BLaER1 (cell line): ENCODE measurements at regions not wholly inside any gene's neighbourhood (a gene's known extent, or its start where the extent isn't known, plus 50 kb on each side); places are given as distances from the start of the nearest gene placed in this dataset.
"Not testable (repeated sequence)": the region's sequence is repeated elsewhere in the genome, so short reads cannot be mapped to it uniquely, and the experiment has no call there.

Experiments
- H3K27ac ChIP-seq: shearing (Covaris generic); formaldehyde crosslinking; 2 replicates; pipeline ENCODE4 v1.8.1; 2022
- H3K27me3 ChIP-seq: shearing (Covaris generic); formaldehyde crosslinking; 2 replicates; pipeline ENCODE4 v1.8.1; 2022
- H3K36me3 ChIP-seq: shearing (Covaris generic); formaldehyde crosslinking; 2 replicates; pipeline ENCODE4 v1.8.1; 2022
- H3K4me1 ChIP-seq: shearing (Covaris generic); formaldehyde crosslinking; 2 replicates; pipeline ENCODE4 v1.8.1; 2022
- H3K4me2 ChIP-seq: shearing (Covaris generic); formaldehyde crosslinking; 2 replicates; pipeline ENCODE4 v1.8.1; 2022
- H3K4me3 ChIP-seq: shearing (Covaris generic); formaldehyde crosslinking; 2 replicates; pipeline ENCODE4 v1.8.1; 2022
- H3K9ac ChIP-seq: shearing (Covaris generic); formaldehyde crosslinking; 2 replicates; pipeline ENCODE4 v1.8.1; 2022
- H3K9me3 ChIP-seq: shearing (Covaris generic); formaldehyde crosslinking; 2 replicates; pipeline ENCODE4 v1.8.1; 2022
- H4K20me1 ChIP-seq: shearing (Covaris generic); formaldehyde crosslinking; 2 replicates; pipeline ENCODE4 v1.8.1; 2022
- Cebpa-rat ChIP-seq: shearing (Covaris generic); IDR thresholded peaks from 2 replicates; pipeline ENCODE4 v1.8.1; 2022

DNA sequence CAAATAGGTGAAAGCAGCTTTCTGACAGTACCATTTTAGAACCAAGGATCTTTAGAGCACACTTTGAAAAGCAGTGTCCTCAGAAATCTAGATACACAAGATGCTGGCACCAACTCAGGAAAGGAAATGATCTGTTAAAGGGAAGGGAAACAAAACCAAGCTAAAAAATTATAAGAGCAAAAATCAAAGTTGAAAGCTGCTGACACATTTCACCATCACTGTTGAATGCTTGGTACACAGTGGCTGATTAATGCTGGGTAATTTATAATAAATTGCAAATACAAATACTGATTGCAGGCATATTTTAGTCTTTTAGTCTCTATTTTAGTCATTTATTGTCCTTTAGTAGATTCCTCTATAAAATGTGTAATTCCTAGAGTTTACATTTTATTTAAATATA lies 1540.1 kb upstream of the PCDH10 start:
- no peak for TF ChIP-seq Cebpa-rat
- no peaks in the 10 kb centered on the region for H4K20me1 ChIP-seq
- H3K9ac ChIP-seq = no peak overlapping the region
- no peak overlapping the region for H3K4me3 ChIP-seq
- H3K36me3 ChIP-seq = no peaks in the 10 kb centered on the region
- no peaks in the 10 kb centered on the region for H3K27me3 ChIP-seq
- no peaks in the 10 kb centered on the region for H3K9me3 ChIP-seq
- no peak overlapping the region for H3K4me2 ChIP-seq
- no peaks in the 10 kb centered on the region for H3K4me1 ChIP-seq
- no peak overlapping the region for H3K27ac ChIP-seq

DNA sequence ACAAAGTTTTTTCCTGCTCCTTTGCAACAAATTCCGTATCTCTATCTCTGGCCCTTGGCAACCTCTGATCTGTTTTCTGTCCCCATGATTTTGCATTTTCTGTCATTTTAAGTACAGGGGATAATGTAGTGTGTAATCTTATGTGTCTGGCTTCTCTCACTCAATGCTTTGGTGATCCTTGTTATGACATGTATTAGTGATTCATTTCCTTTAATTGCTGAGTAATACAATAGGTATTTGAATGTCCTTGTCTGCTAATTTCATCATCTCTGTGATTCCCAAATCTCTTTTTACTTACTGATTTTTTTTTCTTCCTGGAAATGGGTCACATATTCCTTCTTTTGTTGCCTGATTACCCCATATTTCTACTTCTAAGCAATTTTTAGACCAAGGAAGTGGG lies 1538.6 kb upstream of the PCDH10 start:
- H3K9me3 ChIP-seq, H3K27ac ChIP-seq, H4K20me1 ChIP-seq, H3K4me3 ChIP-seq, H3K4me1 ChIP-seq, H3K4me2 ChIP-seq, H3K9ac ChIP-seq, H3K36me3 ChIP-seq, H3K27me3 ChIP-seq: not testable (repeated sequence)

DNA sequence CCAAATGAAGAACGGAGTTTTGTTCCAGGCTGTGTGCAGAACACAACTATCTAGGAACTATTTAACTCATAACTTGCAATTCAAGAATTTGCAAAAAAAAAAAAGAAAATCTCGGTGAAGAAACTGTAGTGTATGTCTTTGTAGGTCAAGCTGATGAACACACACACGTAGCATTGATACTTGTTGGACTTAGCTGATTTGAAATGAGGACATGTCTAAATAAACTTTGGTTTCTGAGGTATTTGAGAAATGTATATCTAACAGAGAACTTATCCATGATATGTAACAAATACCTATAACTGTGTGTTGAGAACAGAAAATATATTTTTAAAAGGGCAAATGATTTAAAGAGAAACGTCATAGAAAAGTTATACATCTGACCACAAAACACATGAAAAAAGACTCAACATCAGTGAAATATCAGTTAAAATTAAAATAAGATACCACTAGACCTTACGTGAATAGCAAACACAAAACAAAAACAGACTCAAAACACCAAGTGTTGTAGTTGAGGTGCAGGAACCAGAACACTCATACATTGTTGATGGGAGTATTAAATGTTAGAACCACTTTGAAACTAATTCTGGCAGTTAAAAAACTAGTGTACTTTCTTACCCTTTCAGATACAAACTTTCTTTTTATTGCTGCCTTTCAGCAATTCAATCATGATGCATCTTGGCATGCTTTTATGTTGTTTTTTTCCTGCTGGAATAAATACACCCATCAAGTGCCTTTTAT lies 1535.8 kb upstream of the PCDH10 start:
- Histone ChIP-seq H3K27ac (no peak overlapping the region), H4K20me1 (no peaks in the 10 kb centered on the region), H3K4me2 (no peak overlapping the region), H3K9me3 (no peaks in the 10 kb centered on the region), H3K36me3 (no peaks in the 10 kb centered on the region), H3K9ac (no peak overlapping the region), H3K27me3 (no peaks in the 10 kb centered on the region), H3K4me3 (no peak overlapping the region), H3K4me1 (no peaks in the 10 kb centered on the region)
- no peak for TF ChIP-seq Cebpa-rat

DNA sequence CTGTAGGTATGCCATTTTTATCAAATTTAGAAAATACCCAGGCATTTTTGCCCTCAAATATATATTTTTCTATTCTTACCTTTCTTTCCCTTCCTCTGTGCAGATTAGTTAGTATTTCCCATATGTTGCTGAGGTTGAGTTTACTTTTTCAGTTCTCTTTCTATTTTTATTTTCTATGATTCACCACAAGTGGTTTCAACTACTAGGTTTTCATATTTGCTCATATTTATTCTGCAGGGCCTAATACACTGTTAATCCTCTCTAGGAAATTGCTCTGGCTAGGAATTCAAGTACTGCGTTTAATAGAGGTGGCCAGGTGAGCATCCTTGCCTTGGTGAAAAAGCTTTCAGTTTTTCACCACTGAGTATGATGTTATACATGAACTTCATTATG lies 1535.3 kb upstream of the PCDH10 start:
- no peak overlapping the region for H3K27ac ChIP-seq
- no peaks in the 10 kb centered on the region for H4K20me1 ChIP-seq
- no peak overlapping the region for H3K4me3 ChIP-seq
- no peaks in the 10 kb centered on the region for H3K4me1 ChIP-seq
- no peaks in the 10 kb centered on the region for H3K27me3 ChIP-seq
- no peak for TF ChIP-seq Cebpa-rat
- no peaks in the 10 kb centered on the region for H3K36me3 ChIP-seq
- H3K9ac ChIP-seq = no peak overlapping the region
- no peaks in the 10 kb centered on the region for H3K9me3 ChIP-seq
- no peak overlapping the region for H3K4me2 ChIP-seq

DNA sequence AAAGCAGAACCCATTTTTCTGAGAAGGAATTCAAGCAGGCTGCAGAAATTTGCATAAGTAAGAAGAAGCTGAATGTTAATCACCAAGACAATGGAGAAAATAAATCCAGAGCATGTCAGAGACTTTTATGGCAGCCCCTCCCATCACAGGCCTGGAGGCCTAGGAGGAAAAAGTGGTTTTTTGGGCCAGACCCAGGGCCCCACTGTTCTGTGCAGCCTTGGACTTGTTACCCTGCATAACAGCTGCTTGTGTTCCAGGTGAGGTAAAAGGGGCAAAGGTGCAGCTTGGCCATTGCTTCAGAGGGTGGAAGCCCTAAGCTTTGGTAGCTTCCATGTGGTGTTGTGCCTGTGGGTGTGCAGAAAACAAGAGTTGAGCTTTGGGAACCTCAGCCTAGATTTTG lies 1516.2 kb upstream of the PCDH10 start:
- Histone ChIP-seq H3K4me1 (no peaks in the 10 kb centered on the region), H3K9me3 (peaks cover 18% of the 10 kb centered on the region), H3K36me3 (no peaks in the 10 kb centered on the region), H3K9ac (no peak overlapping the region), H3K27me3 (no peaks in the 10 kb centered on the region), H3K4me3 (no peak overlapping the region), H4K20me1 (no peaks in the 10 kb centered on the region), H3K27ac (no peak overlapping the region), H3K4me2 (no peak overlapping the region)
- TF ChIP-seq Cebpa-rat = no peak

DNA sequence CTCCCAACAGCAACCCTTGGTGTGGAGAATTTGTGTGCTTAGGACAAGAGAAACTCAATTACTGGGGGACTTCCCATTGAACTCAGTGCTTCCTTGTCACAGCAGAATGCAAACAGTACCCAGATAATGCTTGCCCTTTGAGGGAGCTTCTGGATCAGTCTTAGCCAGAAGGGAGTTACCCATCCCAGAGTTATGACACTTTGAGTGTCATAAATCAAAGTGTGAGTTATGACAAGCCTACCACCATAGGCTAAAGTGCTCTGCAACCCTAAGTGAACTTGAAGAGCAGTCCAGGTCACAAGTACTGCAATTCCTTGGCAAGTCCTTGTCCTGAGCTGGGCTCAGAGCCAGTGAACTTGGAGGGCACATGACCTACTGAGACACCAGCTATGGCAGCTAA lies 1513.9 kb upstream of the PCDH10 start:
- H3K4me2 ChIP-seq = no peak overlapping the region
- H3K4me3 ChIP-seq = no peak overlapping the region
- H3K27ac ChIP-seq = no peak overlapping the region
- no peaks in the 10 kb centered on the region for H3K4me1 ChIP-seq
- no peaks in the 10 kb centered on the region for H3K36me3 ChIP-seq
- H3K27me3 ChIP-seq = no peaks in the 10 kb centered on the region
- H3K9me3 ChIP-seq = peaks cover 18% of the 10 kb centered on the region
- no peak for TF ChIP-seq Cebpa-rat
- H3K9ac ChIP-seq = no peak overlapping the region
- H4K20me1 ChIP-seq = no peaks in the 10 kb centered on the region

DNA sequence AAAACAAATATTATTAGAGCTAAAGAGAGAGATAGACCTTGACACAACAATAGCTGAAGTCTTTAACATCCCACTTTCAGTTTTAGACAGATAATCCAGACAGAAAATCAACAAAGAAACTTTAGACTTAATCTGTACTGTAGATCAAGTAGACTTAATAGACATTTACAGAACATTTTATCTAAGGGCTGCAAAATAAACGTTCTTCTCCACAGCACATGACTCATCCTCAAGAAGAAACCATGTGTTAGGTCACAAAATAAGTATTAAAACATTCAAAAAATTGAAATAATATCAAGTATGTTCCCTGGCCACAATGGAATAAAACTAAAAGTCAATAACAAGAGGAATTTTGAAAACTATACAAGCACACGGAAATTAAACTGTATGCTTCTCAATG lies 1510.3 kb upstream of the PCDH10 start:
- Histone ChIP-seq H3K4me2 (no peak overlapping the region), H3K27ac (no peak overlapping the region), H3K9me3 (peaks cover 6% of the 10 kb centered on the region; the same call in 1 of the 2 replicates), H3K27me3 (no peaks in the 10 kb centered on the region), H3K4me3 (no peak overlapping the region), H4K20me1 (no peaks in the 10 kb centered on the region), H3K4me1 (no peaks in the 10 kb centered on the region), H3K36me3 (no peaks in the 10 kb centered on the region), H3K9ac (no peak overlapping the region)
- no peak for TF ChIP-seq Cebpa-rat

DNA sequence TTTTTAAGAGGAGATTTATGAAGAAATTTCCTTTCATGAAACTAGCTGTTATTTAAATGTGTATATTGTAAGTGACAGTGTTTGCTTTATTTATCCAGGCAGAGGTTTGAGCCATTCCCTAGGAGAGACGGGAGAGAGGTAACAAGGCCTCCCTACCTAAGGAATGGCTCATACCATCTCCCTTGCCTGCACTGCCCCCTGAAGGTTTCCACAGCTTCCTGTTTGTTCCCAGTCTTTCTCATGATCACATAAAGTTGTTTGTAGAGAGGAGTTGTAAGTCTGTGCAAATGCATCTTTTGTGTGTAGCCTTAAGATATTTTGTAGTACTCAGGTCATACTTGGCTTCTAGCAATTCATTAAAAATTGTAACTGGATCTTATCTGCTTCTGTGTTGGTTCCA lies 1504.5 kb upstream of the PCDH10 start:
- Histone ChIP-seq H4K20me1 (no peaks in the 10 kb centered on the region), H3K4me3 (no peak overlapping the region), H3K27ac (no peak overlapping the region), H3K9me3 (no peaks in the 10 kb centered on the region), H3K36me3 (no peaks in the 10 kb centered on the region), H3K4me1 (no peaks in the 10 kb centered on the region), H3K27me3 (no peaks in the 10 kb centered on the region), H3K4me2 (no peak overlapping the region), H3K9ac (no peak overlapping the region)
- no peak for TF ChIP-seq Cebpa-rat

DNA sequence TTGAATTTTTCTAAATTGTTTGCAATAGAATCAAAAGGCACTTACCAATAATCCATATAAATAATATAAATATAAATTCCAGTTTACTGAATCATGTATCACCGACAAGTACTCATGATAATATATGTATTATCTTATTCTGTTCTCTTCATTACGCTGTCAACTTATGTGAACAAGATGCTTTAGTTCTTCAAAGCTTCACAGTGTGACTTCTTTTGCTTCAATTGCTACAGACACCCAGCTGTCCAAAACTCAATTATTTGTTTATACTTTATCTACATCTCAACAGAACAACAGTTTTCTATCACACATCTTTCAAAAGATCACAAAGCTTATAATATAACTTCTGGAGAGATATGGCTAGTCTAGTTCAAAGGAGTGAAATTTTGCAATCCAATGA lies 1499.9 kb upstream of the PCDH10 start:
- H3K4me3 ChIP-seq = no peak overlapping the region
- H3K36me3 ChIP-seq = no peaks in the 10 kb centered on the region
- no peak for TF ChIP-seq Cebpa-rat
- no peak overlapping the region for H3K27ac ChIP-seq
- no peak overlapping the region for H3K4me2 ChIP-seq
- H3K9me3 ChIP-seq = no peaks in the 10 kb centered on the region
- no peaks in the 10 kb centered on the region for H3K27me3 ChIP-seq
- no peak overlapping the region for H3K9ac ChIP-seq
- no peaks in the 10 kb centered on the region for H4K20me1 ChIP-seq
- no peaks in the 10 kb centered on the region for H3K4me1 ChIP-seq

DNA sequence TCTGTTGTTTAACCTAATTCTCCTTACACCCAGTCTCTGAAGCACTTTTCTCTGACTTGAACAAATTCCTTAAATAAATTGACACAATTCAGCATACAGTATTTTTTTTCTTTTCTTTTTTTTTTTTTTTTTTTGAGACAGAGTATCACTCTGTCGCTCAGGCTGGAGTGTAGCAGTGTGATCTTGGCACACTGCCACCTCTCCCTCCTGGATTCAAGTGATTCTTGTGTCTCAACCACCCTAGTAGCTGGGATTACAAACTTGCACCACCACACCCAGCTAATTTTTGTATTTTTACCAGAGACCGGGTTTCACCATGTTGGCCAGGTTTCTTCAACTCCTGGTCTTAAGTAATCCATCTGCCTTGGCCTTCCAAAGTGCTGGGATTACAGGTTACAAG lies 1498.1 kb upstream of the PCDH10 start:
- Histone ChIP-seq H3K4me1 (no peaks in the 10 kb centered on the region), H3K9me3 (no peaks in the 10 kb centered on the region), H3K27me3 (no peaks in the 10 kb centered on the region), H3K36me3 (no peaks in the 10 kb centered on the region), H3K4me2 (no peak overlapping the region), H3K4me3 (no peak overlapping the region), H3K27ac (no peak overlapping the region), H3K9ac (no peak overlapping the region), H4K20me1 (no peaks in the 10 kb centered on the region)
- no peak for TF ChIP-seq Cebpa-rat

DNA sequence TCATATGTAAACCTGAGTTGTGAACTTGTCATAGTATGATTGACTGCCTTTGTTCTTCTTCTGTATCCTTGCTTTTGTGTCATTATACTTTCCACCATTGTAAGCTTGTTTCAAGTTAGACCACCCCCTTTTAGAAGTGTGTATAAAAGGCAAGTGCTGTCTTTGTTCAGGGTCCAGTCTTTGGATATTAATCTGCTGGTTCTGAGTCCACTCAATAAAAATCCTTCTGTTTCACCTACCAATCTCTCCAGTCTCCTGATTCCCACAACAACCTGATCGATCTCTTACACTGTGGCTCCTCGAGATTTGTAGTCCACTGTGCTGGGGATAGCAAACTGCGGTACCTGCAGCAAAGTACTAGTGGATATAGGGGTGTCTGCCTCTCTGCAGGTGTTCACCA lies 1465.8 kb upstream of the PCDH10 start:
- H3K9ac ChIP-seq, H3K4me3 ChIP-seq, H4K20me1 ChIP-seq, H3K27ac ChIP-seq, H3K4me2 ChIP-seq, H3K27me3 ChIP-seq, H3K4me1 ChIP-seq, H3K36me3 ChIP-seq: not testable (repeated sequence)
- peaks cover 32% of the 10 kb centered on the region for H3K9me3 ChIP-seq
